ENCODE measurements at regions not wholly inside any gene's neighbourhood (a gene's known extent, or its start where the extent isn't known, plus 50 kb on each side); places are given as distances from the start of the nearest gene placed in this dataset.

DNA sequence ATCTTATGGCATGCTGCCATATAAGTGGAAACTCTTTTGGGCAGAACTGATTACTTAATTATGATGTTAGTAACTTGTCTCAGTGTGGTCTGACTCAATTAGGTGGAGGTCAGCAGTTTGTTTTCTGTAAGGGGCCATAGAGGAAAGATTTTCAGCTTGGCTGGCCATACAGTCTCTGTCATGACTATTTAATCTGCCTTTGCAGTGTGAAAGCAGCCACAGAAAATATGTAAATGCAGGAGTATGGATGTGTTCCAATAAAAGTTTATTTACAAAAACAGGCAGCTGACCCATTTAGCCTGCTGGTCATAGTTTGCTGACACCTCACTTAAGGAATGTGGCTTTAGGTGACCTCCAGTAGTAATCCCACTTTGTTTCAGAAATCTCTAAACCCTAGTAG is 700.7 kb downstream of the EPM2A start:
- TF ChIP-seq POLR2A (IDR thresholded peaks at IDR 0.05; ENCODE audit: low read length) (no peak), GATA1 (IDR thresholded peaks at IDR 0.05; ENCODE audit: low read depth, low read length) (no peak)
